HG03039 (cell line): ENCODE measurements at regions not wholly inside any gene's neighbourhood (a gene's known extent, or its start where the extent isn't known, plus 50 kb on each side); places are given as distances from the start of the nearest gene placed in this dataset.

Experiments
- ATAC-seq: cut with Tn5 transposase; IDR thresholded peaks from one replicate; pipeline ENCODE4 v1.9.1; 2021; ENCODE audit warnings: mild to moderate bottlenecking, moderate library complexity; ENCODE audit not compliant: unreplicated experiment

DNA sequence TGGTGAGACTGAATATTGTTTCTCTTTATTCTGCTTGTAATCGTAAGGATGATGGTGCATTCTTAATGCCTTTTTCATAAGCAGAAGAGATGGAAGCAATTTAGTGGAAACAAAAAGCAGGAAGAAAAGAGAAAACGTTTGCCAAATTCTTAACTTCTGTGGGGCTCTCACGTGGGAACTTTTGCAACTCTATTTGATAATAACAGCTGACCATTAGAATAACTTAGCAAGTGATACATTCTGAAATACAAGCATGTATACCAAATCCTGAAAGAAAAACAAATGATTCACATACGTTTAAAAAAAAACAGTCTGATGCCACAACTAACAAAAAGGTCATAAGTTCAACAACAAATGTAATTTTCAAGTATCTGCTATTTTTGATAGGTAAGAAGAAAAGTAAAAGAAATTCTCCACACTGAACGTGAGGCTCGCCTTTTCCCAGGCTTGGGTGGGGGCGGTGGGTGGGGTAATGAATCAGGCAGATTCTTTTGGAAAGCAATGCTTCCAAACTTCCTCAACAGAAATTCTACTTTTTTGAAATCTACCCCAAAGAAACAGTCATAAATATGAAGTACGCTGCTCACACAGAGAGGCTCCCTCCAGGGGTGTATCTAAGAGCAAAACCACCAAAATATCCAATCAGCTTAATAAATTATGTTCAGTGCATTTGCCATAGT is 446.2 kb upstream of the MGMT start:
- no peak for ATAC-seq

- no peak for ATAC-seq
These were observed 445.3 kb upstream of the MGMT start for GRCh38 chr10:129021594-129022304.

DNA sequence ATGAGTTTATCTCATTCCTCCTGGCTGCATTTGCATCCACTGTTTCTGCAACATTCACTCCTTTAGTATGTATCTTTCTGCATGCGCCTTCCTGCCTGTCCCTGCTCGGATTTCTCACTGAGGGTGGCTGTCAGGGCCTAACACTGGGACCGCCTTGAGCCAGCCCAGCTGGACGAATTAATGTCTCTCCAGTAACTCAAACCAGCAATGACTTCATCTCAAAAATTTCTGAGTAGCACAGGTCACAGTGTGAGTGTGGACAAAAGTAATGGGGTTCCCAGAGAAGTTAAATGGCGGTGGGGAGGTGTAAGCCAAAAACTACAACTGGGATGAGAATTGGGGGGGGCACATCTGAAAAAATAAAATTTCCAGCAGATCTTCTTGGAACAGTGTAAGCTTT is 444.0 kb upstream of the MGMT start:
- ATAC-seq = no peak

GRCh38 chr10:129024046-129024445 is 443.0 kb upstream of the MGMT start:
- no peak for ATAC-seq

GRCh38 chr10:129025787-129026186 is 441.3 kb upstream of the MGMT start:
- no peak for ATAC-seq

GRCh38 chr10:129027906-129028305 is 439.1 kb upstream of the MGMT start:
- ATAC-seq = no peak

DNA sequence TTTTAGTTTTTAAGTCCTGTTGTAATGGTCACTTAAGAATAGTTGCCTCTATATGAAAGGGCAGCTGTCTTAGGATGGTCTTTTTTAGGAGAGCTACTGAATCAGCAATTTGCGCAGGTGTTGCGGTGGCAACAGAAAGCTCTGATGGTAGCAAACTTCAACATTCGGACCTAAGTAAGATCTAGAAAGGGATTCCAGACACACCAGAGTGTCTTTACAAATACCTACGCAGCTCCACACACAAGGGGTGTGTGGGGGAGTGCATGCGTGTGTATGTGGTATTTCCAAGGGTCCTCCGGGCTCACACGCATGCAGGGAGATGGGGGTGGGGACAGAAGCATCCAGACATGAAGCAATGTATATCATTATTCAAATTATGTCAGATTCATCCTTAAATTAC is 438.6 kb upstream of the MGMT start:
- ATAC-seq = no peak

DNA sequence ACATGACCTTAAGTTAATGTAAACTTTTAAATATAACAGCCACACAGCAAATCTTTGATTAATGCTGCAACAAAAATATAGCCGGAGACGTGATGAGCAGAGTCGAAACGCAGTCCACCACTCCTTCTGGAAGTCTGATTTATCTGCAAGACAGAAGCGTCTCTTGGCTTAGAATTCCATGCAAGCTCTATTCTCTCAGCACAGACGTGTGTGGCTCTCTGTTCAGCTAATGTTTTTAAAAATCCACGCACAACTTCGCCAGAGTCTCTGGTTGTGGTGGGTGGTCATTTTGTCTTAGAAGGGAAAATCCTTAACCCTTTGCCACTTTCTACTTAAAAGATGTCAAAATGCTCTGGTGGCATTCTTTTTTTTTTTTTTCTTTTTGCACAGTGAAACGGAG is 438.0 kb upstream of the MGMT start:
- no peak for ATAC-seq

GRCh38 chr10:129029851-129030602 is 437.0 kb upstream of the MGMT start:
- ATAC-seq = no peak

DNA sequence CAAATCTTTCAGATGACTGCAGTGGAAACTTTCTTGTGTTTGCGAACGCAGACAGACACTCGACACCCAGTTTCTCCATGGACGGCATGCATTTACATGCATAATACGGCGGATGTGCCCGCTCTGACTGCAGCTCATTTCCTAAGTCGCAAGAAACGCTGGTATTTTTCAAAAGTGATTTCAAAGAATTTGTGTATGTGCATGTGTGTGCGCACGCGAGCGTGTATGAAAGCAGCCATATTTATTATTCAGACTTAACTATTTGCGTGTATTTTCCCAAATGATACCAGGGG is 436.5 kb upstream of the MGMT start:
- no peak for ATAC-seq

GRCh38 chr10:129030996-129031843 is 435.8 kb upstream of the MGMT start:
- no peak for ATAC-seq

GRCh38 chr10:129031844-129032150 is 435.2 kb upstream of the MGMT start:
- ATAC-seq = no peak

GRCh38 chr10:129032372-129033313 is 434.4 kb upstream of the MGMT start:
- ATAC-seq = no peak

DNA sequence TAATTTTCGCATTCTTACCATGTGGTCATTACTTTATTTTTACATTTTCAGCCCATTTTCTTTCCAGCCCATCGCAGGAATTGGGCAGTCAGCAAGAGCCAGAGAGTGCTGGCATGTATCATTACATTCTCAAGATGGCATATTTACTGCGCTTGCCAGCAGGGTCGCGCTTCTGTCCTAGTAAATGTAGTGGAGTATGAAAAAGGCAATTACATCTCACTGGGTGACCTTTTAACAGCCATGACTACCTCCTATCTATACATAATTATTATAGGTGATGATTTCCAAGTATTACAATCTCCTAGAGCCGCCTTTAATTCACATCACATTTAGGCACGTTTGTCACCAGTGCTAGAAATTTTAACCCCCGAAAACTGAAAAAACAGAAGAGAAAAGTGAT is 433.7 kb upstream of the MGMT start:
- ATAC-seq = no peak

GRCh38 chr10:129033790-129034272 is 433.2 kb upstream of the MGMT start:
- ATAC-seq = no peak

DNA sequence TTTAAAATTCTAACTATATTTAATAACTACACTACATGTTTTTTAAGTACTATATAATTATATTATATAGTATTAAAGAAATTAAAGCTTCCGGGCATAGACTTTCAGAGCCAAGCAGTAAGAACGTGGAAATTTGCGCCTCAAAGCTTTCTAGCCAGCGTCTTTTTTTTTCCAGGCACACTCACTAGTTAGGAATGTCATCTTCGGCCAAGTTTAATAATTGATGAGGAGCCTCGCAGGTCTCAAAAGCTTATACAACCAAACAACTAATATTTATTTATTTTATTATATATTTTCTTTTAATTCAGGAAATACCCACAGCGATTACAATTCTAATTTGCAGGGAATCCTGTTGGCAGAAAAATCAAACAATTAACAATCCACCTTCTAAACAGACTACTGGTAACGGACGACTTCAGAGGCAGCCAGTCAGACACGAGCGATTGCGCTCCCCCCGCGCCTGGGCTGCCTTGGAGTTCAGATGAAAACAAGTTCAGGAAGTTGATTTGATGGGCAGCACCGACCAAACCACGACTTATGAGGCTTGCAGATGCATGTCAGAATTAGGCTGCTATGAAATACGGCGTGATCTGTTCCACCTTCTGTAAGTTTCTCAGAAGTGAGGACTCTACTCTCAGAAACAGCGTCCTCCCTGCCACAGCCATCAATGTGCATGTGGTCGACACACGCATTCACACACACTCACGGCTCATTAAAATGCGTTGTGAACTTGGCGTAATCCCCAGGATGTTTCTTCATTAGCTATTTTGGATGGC is 431.8 kb upstream of the MGMT start:
- no peak for ATAC-seq

DNA sequence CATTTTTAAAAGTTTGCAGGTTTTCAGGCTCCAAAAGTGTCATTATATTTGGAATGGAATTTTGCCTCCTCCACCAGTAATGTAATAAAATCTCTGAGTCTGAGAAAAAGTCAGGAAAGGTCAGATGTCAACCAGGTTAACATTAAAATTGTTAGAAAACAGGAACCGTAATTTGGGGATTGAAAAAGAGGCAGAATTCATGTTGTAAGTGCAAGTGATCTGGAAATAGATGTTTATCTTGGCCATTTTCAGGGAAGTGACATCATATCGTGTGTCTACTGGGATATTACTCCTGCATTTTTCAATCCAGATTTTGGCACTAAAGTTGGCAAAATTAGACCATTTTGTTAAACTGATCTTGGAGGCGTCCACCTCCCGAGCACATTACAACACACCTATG is 428.5 kb upstream of the MGMT start:
- no peak for ATAC-seq

DNA sequence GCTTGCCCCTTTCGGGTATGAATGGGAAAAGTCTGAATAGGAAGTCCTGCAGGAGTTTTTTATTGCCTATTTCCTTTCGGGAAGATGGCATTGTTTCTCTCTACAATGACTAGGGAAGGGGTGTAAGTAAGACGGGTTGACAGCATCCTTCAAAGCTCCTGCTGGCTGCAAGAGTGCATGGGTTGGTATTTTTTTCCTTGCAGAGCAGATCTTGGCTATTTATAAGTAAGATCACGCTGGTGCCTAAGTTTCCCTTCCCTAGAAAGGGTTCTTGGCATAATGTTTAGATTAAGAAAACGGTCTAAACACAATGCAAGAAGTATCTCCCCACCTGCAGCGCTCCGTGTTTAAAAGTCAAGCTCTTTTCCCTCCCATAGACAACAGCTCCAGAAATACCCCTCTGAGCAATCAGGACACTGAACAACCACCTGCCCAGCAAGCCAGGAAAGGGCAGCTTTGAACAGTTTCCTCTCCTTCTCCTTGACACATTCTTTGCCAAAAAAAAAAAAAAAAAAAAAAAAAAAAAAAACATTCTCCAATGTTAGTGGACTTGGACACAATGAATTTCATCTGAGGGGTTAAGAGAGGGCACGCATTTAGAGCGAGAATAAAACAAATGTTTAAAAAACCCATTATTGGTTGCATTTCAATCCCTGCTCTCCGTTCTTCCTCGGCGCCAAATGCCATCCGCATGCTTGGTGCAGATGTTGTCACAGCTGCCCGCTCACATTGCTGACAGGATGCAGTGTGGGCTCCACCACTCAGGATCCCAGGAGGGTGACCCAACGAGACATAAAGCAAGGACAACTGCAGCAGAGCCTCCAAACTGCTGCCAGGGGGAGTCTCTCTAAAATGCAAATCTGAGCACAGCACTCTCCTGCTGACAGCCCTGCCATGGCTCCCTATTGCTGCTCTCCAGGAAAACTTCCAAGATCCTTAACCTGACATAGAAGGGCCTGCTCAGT is 427.4 kb upstream of the MGMT start:
- ATAC-seq = no peak
